Endometrial microvascular endothelial cells (primary cell): ENCODE measurements at regions not wholly inside any gene's neighbourhood (a gene's known extent, or its start where the extent isn't known, plus 50 kb on each side); places are given as distances from the start of the nearest gene placed in this dataset.
"Not testable (repeated sequence)": the region's sequence is repeated elsewhere in the genome, so short reads cannot be mapped to it uniquely, and the experiment has no call there.

Experiments used
- in situ Hi-C: cut with HindIII; loops from 2 replicates; pipeline ENCODE4 v1.10.0; 2017; ENCODE audit warnings: low sequenced_read_pairs, low pct_unique_long_range_greater_than_20kb; ENCODE audit errors: inconsistent ontology term

- in situ Hi-C loops: no loop called here
These were observed 851.3 kb downstream of the TBC1D22A start for GRCh38 chr22:47613606-47614350.

DNA sequence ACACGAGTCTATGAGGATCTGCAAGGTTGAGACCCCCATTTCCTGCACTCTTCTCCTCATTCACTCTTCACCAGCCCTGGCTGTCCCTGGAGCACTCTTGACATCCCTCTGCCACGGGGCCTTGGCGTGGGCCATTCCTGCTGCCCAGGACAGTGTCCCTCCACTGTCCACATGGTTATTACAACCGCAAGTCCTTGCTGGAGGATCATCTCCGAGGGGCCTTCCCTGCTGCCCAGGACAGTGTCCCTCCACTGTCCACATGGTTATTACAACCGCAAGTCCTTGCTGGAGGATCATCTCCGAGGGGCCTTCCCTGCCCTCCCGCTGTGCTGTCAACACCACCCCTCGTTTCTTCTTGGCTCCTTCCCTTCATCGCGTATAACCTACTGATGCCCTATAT is 850.7 kb downstream of the TBC1D22A start:
- in situ Hi-C loops: not testable (repeated sequence)

DNA sequence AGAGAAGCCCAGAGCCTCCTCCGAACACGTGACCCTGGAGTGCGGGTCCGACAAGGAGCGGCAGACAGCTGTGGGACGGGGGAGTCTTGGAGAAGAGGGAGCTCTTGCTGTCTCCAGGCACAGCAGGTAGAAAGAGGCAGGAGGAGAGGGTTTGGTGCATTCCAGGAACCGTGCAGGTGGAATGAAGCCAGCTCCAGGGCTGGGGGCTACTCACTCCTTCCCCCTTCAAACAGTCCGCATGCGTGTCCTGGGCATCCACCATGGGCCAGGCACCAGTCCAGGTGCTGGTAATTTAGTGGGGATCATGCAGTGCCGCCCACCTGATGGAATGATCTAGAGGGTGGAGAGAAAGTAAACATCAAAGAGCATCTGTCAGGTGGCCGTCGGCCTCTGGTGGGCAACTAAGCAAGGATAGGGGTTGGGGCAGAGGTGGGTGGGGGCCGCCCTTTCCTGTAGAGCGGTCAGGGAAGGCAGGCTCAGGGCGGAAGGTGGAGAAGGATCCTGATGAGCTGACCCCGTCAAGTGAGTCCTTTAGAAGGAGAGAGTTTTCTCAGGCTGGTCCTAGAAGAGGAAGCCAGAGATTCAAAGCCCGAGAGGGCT is 850.0 kb downstream of the TBC1D22A start:
- in situ Hi-C loops: no loop called here

GRCh38 chr22:47610764-47611163 is 848.3 kb downstream of the TBC1D22A start:
- in situ Hi-C loops: no loop called here

- in situ Hi-C loops: no loop called here
These were observed 847.8 kb downstream of the TBC1D22A start for GRCh38 chr22:47610281-47610680.

GRCh38 chr22:47609653-47610052 is 847.2 kb downstream of the TBC1D22A start:
- in situ Hi-C loops: no loop called here

DNA sequence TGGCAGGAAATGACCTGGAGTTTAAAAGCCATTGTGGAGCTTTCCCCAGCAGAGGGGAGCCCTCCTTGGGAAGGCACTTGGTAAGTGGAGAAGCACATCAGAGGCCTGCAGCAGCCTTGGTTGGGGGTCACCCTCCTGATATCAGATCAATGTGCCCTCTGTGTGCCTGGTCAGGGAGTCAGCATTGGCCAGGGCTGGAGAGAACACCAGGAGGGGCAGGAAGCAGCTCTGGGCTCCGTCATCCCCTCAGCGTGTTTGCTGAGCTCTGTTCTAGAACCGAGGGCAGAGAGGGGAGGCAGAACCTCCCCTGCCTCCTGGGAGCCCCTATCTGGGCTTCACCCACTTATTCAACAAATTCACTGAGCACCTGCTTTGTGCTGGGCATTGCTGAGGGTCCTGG is 846.0 kb downstream of the TBC1D22A start:
- in situ Hi-C loops: no loop called here

DNA sequence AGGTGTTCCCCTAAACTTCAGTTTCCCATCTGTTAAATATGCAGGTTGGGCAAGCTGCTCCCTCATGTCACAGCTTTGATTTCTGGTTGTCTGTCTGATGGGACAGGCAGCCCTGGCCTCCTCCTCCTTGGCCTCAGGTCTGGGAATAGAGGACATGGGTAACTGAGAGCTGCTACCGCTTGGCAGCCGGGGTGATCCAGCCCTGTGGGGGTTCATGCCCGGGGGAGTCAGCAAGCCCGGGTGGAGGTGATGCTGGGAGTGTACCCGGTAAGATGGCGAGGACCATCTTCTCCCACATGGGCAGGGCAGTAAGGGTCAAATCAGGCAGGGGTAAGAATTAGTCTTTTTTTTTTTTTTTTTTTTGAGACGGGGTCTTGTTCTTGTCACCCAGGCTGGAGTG is 845.0 kb downstream of the TBC1D22A start:
- in situ Hi-C loops: no loop called here

DNA sequence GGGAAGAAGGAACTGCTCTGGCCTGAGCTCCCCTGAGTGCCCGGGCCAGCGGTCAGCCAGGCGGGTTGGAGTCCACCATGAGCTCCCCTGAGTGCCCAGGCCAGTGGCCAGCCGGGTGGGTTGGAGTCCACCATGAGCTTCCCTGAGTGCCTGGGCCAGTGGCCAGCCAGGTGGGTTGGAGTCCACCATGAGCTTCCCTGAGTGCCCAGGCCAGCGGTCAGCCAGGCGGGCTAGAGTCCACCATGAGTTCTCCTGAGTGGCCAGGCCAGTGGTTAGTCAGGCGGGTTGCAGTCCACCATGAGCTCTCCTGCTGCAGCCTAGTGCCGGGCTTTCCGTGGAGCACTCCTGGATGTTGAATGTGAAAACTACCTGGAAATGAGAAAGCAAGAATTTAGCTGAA is 844.0 kb downstream of the TBC1D22A start:
- in situ Hi-C loops: no loop called here

GRCh38 chr22:47605886-47606285 is 843.4 kb downstream of the TBC1D22A start:
- in situ Hi-C loops: no loop called here

DNA sequence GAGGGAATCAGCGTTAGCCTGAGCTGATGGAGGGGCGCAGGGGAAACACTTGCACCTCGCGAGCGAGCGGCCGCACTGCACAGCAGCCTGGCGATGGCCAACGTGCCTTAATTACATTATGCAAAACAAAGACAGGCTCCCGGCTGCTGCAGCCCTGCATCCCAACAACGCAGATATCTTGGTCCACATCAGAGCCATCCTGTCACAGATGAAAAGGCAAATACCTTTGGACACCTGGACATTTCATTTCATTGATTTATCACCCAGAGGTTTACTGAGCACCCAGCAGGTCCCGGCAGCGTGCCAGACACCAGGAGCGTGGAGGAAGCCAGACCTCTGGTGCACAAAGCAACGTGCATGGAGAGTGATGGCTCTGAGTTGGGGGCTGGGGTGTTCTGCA is 843.0 kb downstream of the TBC1D22A start:
- in situ Hi-C loops: no loop called here

DNA sequence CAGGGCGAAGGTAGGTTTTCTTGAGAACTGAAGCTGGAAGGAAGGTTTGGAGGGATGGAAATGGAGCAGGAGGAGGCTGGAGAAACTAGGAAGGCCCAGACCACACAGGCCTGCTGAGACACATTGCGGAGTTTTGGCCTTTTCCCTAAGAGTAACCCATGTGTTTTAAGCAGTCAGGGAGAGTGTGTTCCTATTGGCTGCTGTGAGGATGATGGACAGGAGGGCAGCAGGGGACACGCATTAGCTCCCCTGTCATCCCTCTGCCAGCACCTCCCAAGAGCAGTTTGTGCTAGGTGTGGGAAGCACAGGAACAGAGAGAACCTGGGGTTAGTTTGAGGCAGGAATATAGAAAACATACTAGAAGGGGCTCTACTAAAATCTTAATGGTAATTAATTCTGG is 842.1 kb downstream of the TBC1D22A start:
- in situ Hi-C loops: no loop called here

GRCh38 chr22:47602732-47603131 is 840.3 kb downstream of the TBC1D22A start:
- in situ Hi-C loops: no loop called here

DNA sequence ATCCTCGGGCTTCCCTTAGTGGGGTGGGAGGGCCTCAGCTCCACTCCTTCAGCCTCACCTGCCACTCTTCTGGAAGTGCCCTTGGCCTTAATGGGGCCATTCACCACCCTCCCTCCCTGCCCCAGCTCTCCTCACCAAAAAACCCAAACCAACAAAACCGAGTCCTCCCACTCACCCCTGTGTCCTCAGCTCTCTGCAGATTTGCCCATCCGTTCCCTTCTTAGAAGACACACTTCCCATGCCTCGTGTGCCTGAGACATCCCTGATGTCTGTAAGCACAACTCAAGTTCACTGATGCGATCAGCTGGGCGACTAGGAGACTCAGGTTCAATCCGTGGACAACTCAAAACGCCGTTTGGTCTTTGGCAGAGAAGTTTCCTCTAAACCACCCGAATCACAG is 839.2 kb downstream of the TBC1D22A start:
- in situ Hi-C loops: no loop called here

DNA sequence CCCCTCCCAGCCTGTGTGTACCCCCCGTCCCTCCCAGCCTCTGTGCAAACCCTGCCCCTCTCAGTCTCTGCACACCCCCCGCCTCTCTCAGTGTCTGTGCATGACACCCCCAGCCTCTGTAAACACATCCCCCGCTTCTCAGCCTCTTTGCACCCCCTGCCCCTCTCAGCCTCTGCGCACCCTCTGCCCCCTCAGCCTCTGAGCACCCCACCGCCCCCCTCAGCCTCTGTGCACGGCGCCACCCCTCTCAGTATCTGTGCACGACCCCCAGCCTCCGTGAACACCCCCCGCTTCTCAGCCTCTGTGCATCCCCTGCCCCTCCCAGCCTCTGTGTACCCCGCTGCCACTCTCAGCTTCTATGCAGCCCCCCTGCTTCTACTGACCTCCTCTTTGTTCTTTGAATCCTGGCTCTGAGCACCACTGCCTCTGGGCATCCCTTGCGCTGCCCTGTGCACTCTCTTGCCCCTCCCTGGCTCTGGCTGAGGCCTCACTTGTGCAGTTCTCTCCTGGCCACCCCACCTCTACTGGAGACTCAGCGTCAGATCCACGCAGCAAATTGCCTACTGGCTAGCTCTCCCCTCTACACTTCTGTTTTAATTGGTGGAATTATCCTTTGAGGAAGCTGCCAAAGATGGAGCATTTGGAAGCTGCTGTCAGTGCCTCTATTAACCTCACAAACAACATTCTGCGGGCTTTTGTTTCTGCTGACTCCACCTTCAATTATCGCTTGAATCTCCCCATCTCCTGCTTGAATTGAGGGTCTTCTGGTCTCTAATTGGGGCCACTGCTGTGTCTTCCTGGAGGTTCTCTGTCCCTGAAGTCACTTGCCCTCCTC is 838.6 kb downstream of the TBC1D22A start:
- in situ Hi-C loops: no loop called here

- in situ Hi-C loops: no loop called here
These were observed 837.8 kb downstream of the TBC1D22A start for GRCh38 chr22:47600281-47600680.

DNA sequence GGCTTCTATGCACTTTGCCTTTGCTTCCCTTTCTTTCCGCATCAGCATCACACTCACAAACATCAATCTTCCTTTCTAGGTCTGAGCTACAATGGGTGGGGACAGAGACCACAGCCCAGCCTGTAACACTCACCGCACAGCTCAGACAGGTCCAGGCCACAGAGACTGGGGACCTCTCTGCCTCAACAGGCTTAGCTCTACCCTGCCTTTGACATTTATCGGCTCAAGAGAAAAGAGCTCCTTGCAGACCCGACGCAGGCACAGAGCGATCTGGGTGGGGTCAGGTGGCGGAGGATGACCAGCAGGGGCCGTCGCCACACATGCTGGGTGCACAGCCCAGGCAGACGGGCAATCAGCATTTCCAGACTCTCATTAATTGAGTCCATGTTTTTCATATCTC is 837.3 kb downstream of the TBC1D22A start:
- in situ Hi-C loops: no loop called here

GRCh38 chr22:47598864-47599263 is 836.4 kb downstream of the TBC1D22A start:
- in situ Hi-C loops: no loop called here

- in situ Hi-C loops: no loop called here
These were observed 834.6 kb downstream of the TBC1D22A start for GRCh38 chr22:47597041-47597440.

DNA sequence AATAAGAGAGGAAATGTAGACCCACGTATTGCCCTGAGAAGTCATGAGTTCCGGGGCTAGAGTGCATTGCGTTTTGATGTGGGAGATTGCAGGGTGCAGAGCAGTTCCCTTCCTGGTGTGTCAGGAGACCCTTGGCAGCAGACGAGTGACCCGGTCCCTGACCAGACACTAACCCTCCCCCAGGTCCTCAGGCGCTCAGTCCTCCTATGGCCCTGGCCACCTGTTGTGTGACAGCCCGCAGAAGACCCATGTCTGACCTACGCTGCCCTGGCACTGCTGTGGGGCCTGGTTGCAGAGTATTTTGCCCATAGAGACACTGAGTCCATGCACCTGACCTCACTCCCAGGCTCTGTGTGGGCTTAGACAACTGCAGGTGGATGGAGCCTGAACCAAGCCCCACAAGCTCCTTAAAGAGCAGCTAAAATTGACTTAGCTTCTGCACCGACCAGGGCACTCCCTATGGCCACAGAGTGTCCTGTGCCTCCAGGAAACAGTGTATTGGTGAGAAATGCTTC is 833.8 kb downstream of the TBC1D22A start:
- in situ Hi-C loops: no loop called here
